Activated CD4-positive, alpha-beta T cell treated with anti-CD3 and anti-CD28 coated beads for 36 hours (primary cell): ENCODE measurements at regions not wholly inside any gene's neighbourhood (a gene's known extent, or its start where the extent isn't known, plus 50 kb on each side); places are given as distances from the start of the nearest gene placed in this dataset.

Experiments
- ATAC-seq: fragments of 200-7000 bp; cut with Tn5 transposase; one replicate; pipeline ENCODE4 v1.10.0; 2021; ENCODE audit warnings: mild to moderate bottlenecking, moderate library complexity
- CTCF ChIA-PET: fragments of 350-600 bp; sonication (Branson Sonifier 250); formaldehyde crosslinking; loops from one replicate; lab custom pipeline; 2021; ENCODE audit warnings: antibody characterized with exemption; lab: Charles Lee
- POLR2A ChIA-PET: fragments of 350-600 bp; sonication (Branson Sonifier 250); formaldehyde crosslinking; loops from one replicate; lab custom pipeline; 2021; ENCODE audit warnings: antibody characterized with exemption, inconsistent platforms; lab: Charles Lee
- DNase-seq: peaks from one replicate; pipeline ENCODE4 v3.0.0-alpha.2; 2020
- H3K27ac Mint-ChIP-seq: one replicate; pipeline ENCODE4 v1.8.0; 2021; ENCODE audit warnings: mixed read lengths
- H3K27me3 Mint-ChIP-seq: one replicate; pipeline ENCODE4 v1.8.0; 2021; ENCODE audit warnings: mixed read lengths
- H3K36me3 Mint-ChIP-seq: one replicate; pipeline ENCODE4 v1.8.0; 2021; ENCODE audit warnings: low read depth, mixed read lengths
- H3K4me1 Mint-ChIP-seq: one replicate; pipeline ENCODE4 v1.8.0; 2021; ENCODE audit warnings: mixed read lengths
- H3K4me3 Mint-ChIP-seq: one replicate; pipeline ENCODE4 v1.8.0; 2021; ENCODE audit warnings: mild to moderate bottlenecking, moderate library complexity, mixed read lengths
- H3K9me3 Mint-ChIP-seq: one replicate; pipeline ENCODE4 v1.8.0; 2021; ENCODE audit warnings: low read depth, mixed read lengths
- intact Hi-C, 2 experiments: fragments of 100-400 bp; cut with DNase I in 1 of 2; cut with micrococcal nuclease in 1 of 2; formaldehyde crosslinking; loops; one replicate each; pipeline versions ENCODE4 v1.14.2 to v1.15.1; 2022 to 2024; cut with DNase I, micrococcal nuclease

- ChIA-PET CTCF (no interaction called here), POLR2A (no interaction called here)
- intact Hi-C loops: no loop called here
- no peak for DNase-seq
- Mint-ChIP-seq H3K27me3 (peaks cover 3% of the 10 kb centered on the region), H3K4me1 (no peaks in the 10 kb centered on the region), H3K36me3 (no peaks in the 10 kb centered on the region), H3K9me3 (no peaks in the 10 kb centered on the region), H3K4me3 (no peak overlapping the region), H3K27ac (no peak overlapping the region)
- no peak for ATAC-seq
Observed at GRCh38 chr13:105368781-105369180, 1166.7 kb downstream of the EFNB2 start.

- H3K4me3 Mint-ChIP-seq: no peak overlapping the region
- intact Hi-C loops: no loop called here
- ChIA-PET POLR2A (no interaction called here), CTCF (no interaction called here)
- H3K36me3 Mint-ChIP-seq: no peaks in the 10 kb centered on the region
- no peak overlapping the region for H3K27ac Mint-ChIP-seq
- no peaks in the 10 kb centered on the region for H3K9me3 Mint-ChIP-seq
- H3K4me1 Mint-ChIP-seq: no peaks in the 10 kb centered on the region
- DNase-seq: no peak
- H3K27me3 Mint-ChIP-seq: peaks cover 3% of the 10 kb centered on the region
- ATAC-seq: no peak
Observed at GRCh38 chr13:105365831-105366230, 1169.6 kb downstream of the EFNB2 start.

GRCh38 chr13:105365021-105365550 lies 1170.4 kb downstream of the EFNB2 start:
- Mint-ChIP-seq H3K27ac (no peak overlapping the region), H3K9me3 (no peaks in the 10 kb centered on the region), H3K4me3 (no peak overlapping the region), H3K27me3 (peaks cover 3% of the 10 kb centered on the region), H3K36me3 (no peaks in the 10 kb centered on the region), H3K4me1 (no peaks in the 10 kb centered on the region)
- ChIA-PET POLR2A (no interaction called here), CTCF (interaction anchor here (0.7 kb wide), 1 partner anchor 38 kb away, joined by 3 read pairs; no protein-coding TSS in a partner anchor)
- DNase-seq (no peak), ATAC-seq (no peak)
- intact Hi-C loops: no loop called here

GRCh38 chr13:105364191-105364590 lies 1171.3 kb downstream of the EFNB2 start:
- DNase-seq (no peak), ATAC-seq (no peak)
- H3K27me3 Mint-ChIP-seq: peaks cover 5% of the 10 kb centered on the region
- no peak overlapping the region for H3K27ac Mint-ChIP-seq
- intact Hi-C loops: no loop called here
- H3K9me3 Mint-ChIP-seq: no peaks in the 10 kb centered on the region
- H3K4me1 Mint-ChIP-seq: no peaks in the 10 kb centered on the region
- ChIA-PET POLR2A (no interaction called here), CTCF (interaction anchor here (0.7 kb wide), 2 partner anchors 20 to 1080 kb away, joined by 3 read pairs; no protein-coding TSS in a partner anchor)
- no peaks in the 10 kb centered on the region for H3K36me3 Mint-ChIP-seq
- H3K4me3 Mint-ChIP-seq: no peak overlapping the region

GRCh38 chr13:105363261-105364190 lies 1171.9 kb downstream of the EFNB2 start:
- Mint-ChIP-seq H3K4me3 (no peak overlapping the region), H3K27me3 (peaks cover 3% of the 10 kb centered on the region), H3K9me3 (no peaks in the 10 kb centered on the region), H3K27ac (no peak overlapping the region), H3K4me1 (no peaks in the 10 kb centered on the region), H3K36me3 (no peaks in the 10 kb centered on the region)
- POLR2A ChIA-PET: no interaction called here
- ATAC-seq (no peak), DNase-seq (no peak)
- intact Hi-C loops: no loop called here
- CTCF ChIA-PET: interaction anchor here (0.7 kb wide), 2 partner anchors 19 to 1080 kb away, joined by 3 read pairs; no protein-coding TSS in a partner anchor

- Mint-ChIP-seq H3K36me3 (no peaks in the 10 kb centered on the region), H3K9me3 (no peaks in the 10 kb centered on the region), H3K27ac (no peak overlapping the region), H3K4me3 (no peak overlapping the region), H3K4me1 (no peaks in the 10 kb centered on the region), H3K27me3 (no peaks in the 10 kb centered on the region)
- POLR2A ChIA-PET: no interaction called here
- intact Hi-C loops: no loop called here
- DNase-seq: no peak
- no peak for ATAC-seq
- CTCF ChIA-PET: no interaction called here
Observed at GRCh38 chr13:105353654-105354053, 1181.8 kb downstream of the EFNB2 start.

GRCh38 chr13:105349082-105349723 lies 1186.3 kb downstream of the EFNB2 start:
- CTCF ChIA-PET: no interaction called here
- Mint-ChIP-seq H3K4me1 (no peaks in the 10 kb centered on the region), H3K9me3 (no peaks in the 10 kb centered on the region), H3K27me3 (no peaks in the 10 kb centered on the region), H3K27ac (no peak overlapping the region), H3K36me3 (no peaks in the 10 kb centered on the region), H3K4me3 (no peak overlapping the region)
- POLR2A ChIA-PET: no interaction called here
- intact Hi-C loops: no loop called here
- ATAC-seq: no peak
- no peak for DNase-seq

GRCh38 chr13:105346141-105346775 lies 1189.2 kb downstream of the EFNB2 start:
- no peaks in the 10 kb centered on the region for H3K27me3 Mint-ChIP-seq
- CTCF ChIA-PET: interaction anchor here (0.6 kb wide), 1 partner anchor 356 kb away, joined by 3 read pairs; no protein-coding TSS in a partner anchor
- ATAC-seq (no peak), DNase-seq (no peak)
- H3K36me3 Mint-ChIP-seq: no peaks in the 10 kb centered on the region
- POLR2A ChIA-PET: no interaction called here
- H3K9me3 Mint-ChIP-seq: no peaks in the 10 kb centered on the region
- no peak overlapping the region for H3K4me3 Mint-ChIP-seq
- no peak overlapping the region for H3K27ac Mint-ChIP-seq
- no peaks in the 10 kb centered on the region for H3K4me1 Mint-ChIP-seq
- intact Hi-C loops: no loop called here

GRCh38 chr13:105345730-105346129 lies 1189.7 kb downstream of the EFNB2 start:
- ATAC-seq (no peak), DNase-seq (no peak)
- Mint-ChIP-seq H3K4me1 (no peaks in the 10 kb centered on the region), H3K4me3 (no peak overlapping the region), H3K36me3 (no peaks in the 10 kb centered on the region), H3K27ac (no peak overlapping the region), H3K9me3 (no peaks in the 10 kb centered on the region), H3K27me3 (no peaks in the 10 kb centered on the region)
- ChIA-PET CTCF (interaction anchor here (0.6 kb wide), 1 partner anchor 357 kb away, joined by 3 read pairs; no protein-coding TSS in a partner anchor), POLR2A (no interaction called here)
- intact Hi-C loops: no loop called here

- Mint-ChIP-seq H3K36me3 (no peaks in the 10 kb centered on the region), H3K9me3 (no peaks in the 10 kb centered on the region), H3K27ac (no peak overlapping the region), H3K27me3 (no peaks in the 10 kb centered on the region), H3K4me3 (no peak overlapping the region), H3K4me1 (no peaks in the 10 kb centered on the region)
- DNase-seq (no peak), ATAC-seq (no peak)
- intact Hi-C loops: no loop called here
- ChIA-PET POLR2A (no interaction called here), CTCF (no interaction called here)
Observed at GRCh38 chr13:105345131-105345530, 1190.3 kb downstream of the EFNB2 start.

GRCh38 chr13:105343134-105343806 lies 1192.2 kb downstream of the EFNB2 start:
- ATAC-seq (no peak), DNase-seq (no peak)
- POLR2A ChIA-PET: no interaction called here
- Mint-ChIP-seq H3K9me3 (no peaks in the 10 kb centered on the region), H3K36me3 (no peaks in the 10 kb centered on the region), H3K4me1 (peaks cover 3% of the 10 kb centered on the region), H3K27me3 (peaks cover under 1% of the 10 kb centered on the region), H3K4me3 (no peak overlapping the region), H3K27ac (no peak overlapping the region)
- intact Hi-C loops: no loop called here
- CTCF ChIA-PET: interaction anchor here (0.6 kb wide), 1 partner anchor 481 kb away, joined by 3 read pairs; no protein-coding TSS in a partner anchor
